ENCODE measurements at regions not wholly inside any gene's neighbourhood (a gene's known extent, or its start where the extent isn't known, plus 50 kb on each side); places are given as distances from the start of the nearest gene placed in this dataset.

- WGBS, result 96% methylated on average over 3 of the region's 3 CpGs
- no peak for TF ChIP-seq POLR2A (IDR thresholded peaks at IDR 0.05)
- TF ChIP-seq EP300 (IDR thresholded peaks at IDR 0.05), result no peak
- TF ChIP-seq, protein P1, sequence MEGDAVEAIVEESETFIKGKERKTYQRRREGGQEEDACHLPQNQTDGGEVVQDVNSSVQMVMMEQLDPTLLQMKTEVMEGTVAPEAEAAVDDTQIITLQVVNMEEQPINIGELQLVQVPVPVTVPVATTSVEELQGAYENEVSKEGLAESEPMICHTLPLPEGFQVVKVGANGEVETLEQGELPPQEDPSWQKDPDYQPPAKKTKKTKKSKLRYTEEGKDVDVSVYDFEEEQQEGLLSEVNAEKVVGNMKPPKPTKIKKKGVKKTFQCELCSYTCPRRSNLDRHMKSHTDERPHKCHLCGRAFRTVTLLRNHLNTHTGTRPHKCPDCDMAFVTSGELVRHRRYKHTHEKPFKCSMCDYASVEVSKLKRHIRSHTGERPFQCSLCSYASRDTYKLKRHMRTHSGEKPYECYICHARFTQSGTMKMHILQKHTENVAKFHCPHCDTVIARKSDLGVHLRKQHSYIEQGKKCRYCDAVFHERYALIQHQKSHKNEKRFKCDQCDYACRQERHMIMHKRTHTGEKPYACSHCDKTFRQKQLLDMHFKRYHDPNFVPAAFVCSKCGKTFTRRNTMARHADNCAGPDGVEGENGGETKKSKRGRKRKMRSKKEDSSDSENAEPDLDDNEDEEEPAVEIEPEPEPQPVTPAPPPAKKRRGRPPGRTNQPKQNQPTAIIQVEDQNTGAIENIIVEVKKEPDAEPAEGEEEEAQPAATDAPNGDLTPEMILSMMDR (IDR thresholded peaks at IDR 0.05), result no peak
- TF ChIP-seq POLR2AphosphoS5 (IDR thresholded peaks at IDR 0.05), result no peak
- H3K36me3 ChIP-seq, result no peaks in the 10 kb centered on the region
- no peaks in the 10 kb centered on the region for H3K4me1 ChIP-seq
- no peaks in the 10 kb centered on the region for H3K27me3 ChIP-seq
- no peak overlapping the region for H3K27ac ChIP-seq
- no peak for DNase-seq (ENCODE audit: low spot score in 2 of 2)
- no peaks in the 10 kb centered on the region for H3K9me3 ChIP-seq
- H3K4me3 ChIP-seq, result no peak overlapping the region
These were observed 163.7 kb upstream of the PWP1 start for GRCh38 chr12:107521826-107522355.

DNA sequence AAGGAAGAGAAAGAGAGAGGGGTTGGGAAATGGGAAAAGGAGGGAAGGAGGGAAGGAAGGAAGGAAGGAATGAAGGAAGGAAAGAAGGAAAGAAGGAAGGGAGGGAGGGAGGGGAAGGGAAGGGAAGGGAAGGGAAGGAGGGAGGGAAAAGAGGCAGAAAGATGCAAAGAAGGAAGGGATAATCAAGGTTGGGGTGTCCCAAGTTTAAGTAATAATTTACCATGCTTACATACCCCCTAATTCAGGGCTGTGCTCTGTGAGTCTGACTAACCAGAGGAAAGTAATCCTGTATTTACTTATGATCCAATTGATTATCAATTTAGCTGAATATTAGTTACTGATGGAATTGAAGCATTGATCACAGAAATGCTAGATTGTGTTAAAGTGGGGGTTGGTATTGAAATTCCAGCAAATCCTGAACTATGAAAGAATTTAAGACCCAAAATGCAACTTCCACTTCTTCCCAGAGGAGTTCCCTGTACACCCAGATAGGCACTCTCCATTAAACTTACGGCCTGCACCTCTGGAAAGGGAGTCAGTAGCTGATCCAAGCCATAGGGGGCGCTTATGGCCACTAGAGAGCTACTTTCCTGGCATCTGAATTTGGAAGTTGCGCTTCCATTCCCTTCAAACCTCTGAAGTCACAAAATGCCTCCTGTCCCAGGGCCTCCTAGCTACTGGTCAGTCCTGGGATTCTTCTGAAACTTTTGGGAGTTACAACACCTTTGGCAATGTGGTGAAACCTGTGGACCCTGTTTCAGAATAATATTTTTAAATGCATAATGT lies 162.7 kb upstream of the PWP1 start:
- H3K4me1 ChIP-seq, result no peaks in the 10 kb centered on the region
- no peaks in the 10 kb centered on the region for H3K27me3 ChIP-seq
- H3K36me3 ChIP-seq, result no peaks in the 10 kb centered on the region
- DNase-seq (ENCODE audit: low spot score in 2 of 2), result no peak
- WGBS, result 79% methylated on average over 3 of the region's 3 CpGs
- H3K9me3 ChIP-seq, result no peaks in the 10 kb centered on the region
- no peak overlapping the region for H3K27ac ChIP-seq
- TF ChIP-seq, protein P1 (IDR thresholded peaks at IDR 0.05), result no peak
- TF ChIP-seq POLR2AphosphoS5 (IDR thresholded peaks at IDR 0.05), result no peak
- no peak for TF ChIP-seq POLR2A (IDR thresholded peaks at IDR 0.05)
- no peak for TF ChIP-seq EP300 (IDR thresholded peaks at IDR 0.05)
- no peak overlapping the region for H3K4me3 ChIP-seq

DNA sequence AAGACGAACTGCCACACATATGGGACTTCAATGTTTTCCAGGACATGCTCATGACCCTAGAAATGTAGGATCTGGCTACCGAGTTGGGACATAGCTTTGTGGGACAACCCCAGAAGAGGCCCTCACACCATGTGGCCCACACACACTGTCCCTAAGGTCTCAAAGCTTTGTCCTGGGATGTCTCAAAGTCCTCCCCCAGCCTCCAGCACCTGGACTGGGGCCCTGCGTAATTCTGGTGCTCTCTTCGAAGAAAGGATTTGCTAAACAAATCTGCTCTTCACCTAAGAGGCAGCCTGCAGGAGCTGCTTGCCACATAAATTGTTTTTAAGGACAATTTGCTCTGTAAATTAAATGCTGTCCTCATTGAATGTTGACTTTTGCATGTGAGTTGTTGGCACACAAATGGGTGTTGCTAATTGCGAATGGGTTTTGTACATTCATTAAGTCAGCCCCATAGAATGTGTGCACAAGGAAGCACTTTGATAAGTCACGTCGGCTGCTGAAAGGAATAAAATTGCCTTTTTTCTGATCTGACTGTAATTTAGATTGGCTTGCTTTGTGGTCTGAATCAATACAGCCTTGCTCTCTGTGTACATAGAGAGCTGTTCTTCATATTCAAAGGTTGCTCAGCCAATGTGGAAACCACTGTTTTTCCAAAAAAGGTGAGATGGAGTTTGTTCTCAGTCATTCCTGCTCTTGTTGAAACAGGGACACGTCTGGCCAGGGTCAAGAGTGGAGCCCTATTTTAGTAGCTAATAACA lies 161.6 kb upstream of the PWP1 start:
- H3K27ac ChIP-seq, result no peak overlapping the region
- H3K4me3 ChIP-seq, result no peak overlapping the region
- DNase-seq (ENCODE audit: low spot score in 2 of 2), result no peak
- no peaks in the 10 kb centered on the region for H3K4me1 ChIP-seq
- no peaks in the 10 kb centered on the region for H3K9me3 ChIP-seq
- H3K36me3 ChIP-seq, result no peaks in the 10 kb centered on the region
- no peaks in the 10 kb centered on the region for H3K27me3 ChIP-seq
- TF ChIP-seq, protein P1 (IDR thresholded peaks at IDR 0.05), result no peak
- no peak for TF ChIP-seq POLR2A (IDR thresholded peaks at IDR 0.05)
- WGBS, result 81% methylated on average over 8 of the region's 8 CpGs

GRCh38 chr12:107525063-107525718 lies 160.4 kb upstream of the PWP1 start:
- WGBS, result 85% methylated on average over 8 of the region's 8 CpGs
- no peaks in the 10 kb centered on the region for H3K36me3 ChIP-seq
- TF ChIP-seq, protein P1 (IDR thresholded peaks at IDR 0.05), result no peak
- TF ChIP-seq EP300 (IDR thresholded peaks at IDR 0.05) (no peak), POLR2A (IDR thresholded peaks at IDR 0.05) (no peak), POLR2AphosphoS5 (IDR thresholded peaks at IDR 0.05) (no peak)
- no peak overlapping the region for H3K4me3 ChIP-seq
- H3K9me3 ChIP-seq, result no peaks in the 10 kb centered on the region
- no peaks in the 10 kb centered on the region for H3K4me1 ChIP-seq
- DNase-seq (ENCODE audit: low spot score in 2 of 2), result no peak
- no peak overlapping the region for H3K27ac ChIP-seq
- H3K27me3 ChIP-seq, result no peaks in the 10 kb centered on the region
